ENCODE measurements at regions not wholly inside any gene's neighbourhood (a gene's known extent, or its start where the extent isn't known, plus 50 kb on each side); places are given as distances from the start of the nearest gene placed in this dataset.

GRCh38 chr12:13404631-13405473 lies 208.3 kb downstream of the EMP1 start:
- no peak for TF ChIP-seq CTCF (IDR thresholded peaks at IDR 0.05; ENCODE audit: insufficient read depth, low read length)
- no peak for TF ChIP-seq GABPA (IDR thresholded peaks at IDR 0.05; ENCODE audit: low read depth)
- TF ChIP-seq POLR2AphosphoS5 (IDR thresholded peaks at IDR 0.05; ENCODE audit: low read depth): no peak
- no peak for TF ChIP-seq REST (IDR thresholded peaks at IDR 0.05; ENCODE audit: insufficient replicate concordance, low read depth)
